ENCODE measurements at regions not wholly inside any gene's neighbourhood (a gene's known extent, or its start where the extent isn't known, plus 50 kb on each side); places are given as distances from the start of the nearest gene placed in this dataset.

DNA sequence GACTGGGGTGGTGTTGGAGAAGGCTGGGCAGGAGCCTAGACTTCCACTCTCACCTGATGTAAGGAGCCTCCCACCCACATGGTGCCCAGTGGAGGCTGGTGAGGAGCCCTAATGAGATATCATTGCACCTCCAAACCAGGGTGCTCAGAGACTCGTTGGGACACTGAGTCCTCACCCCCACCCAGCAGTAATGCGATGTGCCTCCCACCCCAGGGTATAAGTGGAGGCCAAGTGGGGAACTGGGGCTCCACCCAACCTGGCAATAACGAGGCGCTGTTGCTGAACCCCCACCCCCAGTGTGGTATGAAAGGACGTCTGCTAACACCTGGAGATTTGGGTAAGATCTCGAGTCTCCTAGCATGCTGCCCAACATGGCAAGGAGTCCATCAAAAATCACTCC is 510.2 kb downstream of the PREX1 start:
- intact Hi-C loops (cut with micrococcal nuclease; ENCODE audit: unreplicated experiment) (no loop called here), in situ Hi-C loops (cut with MboI) (no loop called here)
- ChIA-PET CTCF (no interaction called here), POLR2A (no interaction called here), RAD21 (ENCODE audit: unreplicated experiment) (no interaction called here), SMC1A (ENCODE audit: uncharacterized antibody, unreplicated experiment) (no interaction called here)
- FAIRE-seq (no peak), ATAC-seq (no peak), DNase-seq (ENCODE audit: low read depth, low spot score) (no peak)
- 29% methylated on average over 6 of the region's 6 CpGs for WGBS (ENCODE audit: insufficient coverage, insufficient replicate concordance, low lambda C conversion rate, missing lambda C conversion rate)
- Histone ChIP-seq H3K9me3 (replicated peaks; ENCODE audit: control insufficient read depth, insufficient read depth, low read length) (no peaks in the 10 kb centered on the region), H4K20me1 (ENCODE audit: control insufficient read depth, insufficient read depth) (no peaks in the 10 kb centered on the region), H3K79me2 (ENCODE audit: control insufficient read depth, insufficient read depth, low read length) (no peaks in the 10 kb centered on the region), H3K27ac (ENCODE audit: control insufficient read depth, insufficient read depth) (no peak overlapping the region), H3K4me2 (ENCODE audit: control insufficient read depth, insufficient read depth) (no peak overlapping the region), H3K36me3 (ENCODE audit: control insufficient read depth in 2 of 2, insufficient read depth in 2 of 2, low read length in 1 of 2) (no peaks in the 10 kb centered on the region), H3K9ac (ENCODE audit: control insufficient read depth, insufficient read depth, low read length) (no peak overlapping the region), H3K4me3 (no peak overlapping the region), H3K4me1 (ENCODE audit: control insufficient read depth, insufficient read depth, low read length) (no peaks in the 10 kb centered on the region), H2AFZ (ENCODE audit: control insufficient read depth, low read depth, low read length) (no peak overlapping the region), H3K27me3 (replicated peaks in 1 of 2; ENCODE audit: control insufficient read depth in 2 of 2, insufficient read depth in 2 of 2, low read length in 1 of 2) (peaks cover 0 to 3% of the 10 kb centered on the region in 2 experiments; a peak in 2 of 4 replicates)
- BruUV-seq (replicated peaks), result no TSS peak
- TF ChIP-seq SIX5 (IDR thresholded peaks at IDR 0.05; ENCODE audit: low read depth, low read length, severe bottlenecking), result no peak
- TF ChIP-seq, protein P1, sequence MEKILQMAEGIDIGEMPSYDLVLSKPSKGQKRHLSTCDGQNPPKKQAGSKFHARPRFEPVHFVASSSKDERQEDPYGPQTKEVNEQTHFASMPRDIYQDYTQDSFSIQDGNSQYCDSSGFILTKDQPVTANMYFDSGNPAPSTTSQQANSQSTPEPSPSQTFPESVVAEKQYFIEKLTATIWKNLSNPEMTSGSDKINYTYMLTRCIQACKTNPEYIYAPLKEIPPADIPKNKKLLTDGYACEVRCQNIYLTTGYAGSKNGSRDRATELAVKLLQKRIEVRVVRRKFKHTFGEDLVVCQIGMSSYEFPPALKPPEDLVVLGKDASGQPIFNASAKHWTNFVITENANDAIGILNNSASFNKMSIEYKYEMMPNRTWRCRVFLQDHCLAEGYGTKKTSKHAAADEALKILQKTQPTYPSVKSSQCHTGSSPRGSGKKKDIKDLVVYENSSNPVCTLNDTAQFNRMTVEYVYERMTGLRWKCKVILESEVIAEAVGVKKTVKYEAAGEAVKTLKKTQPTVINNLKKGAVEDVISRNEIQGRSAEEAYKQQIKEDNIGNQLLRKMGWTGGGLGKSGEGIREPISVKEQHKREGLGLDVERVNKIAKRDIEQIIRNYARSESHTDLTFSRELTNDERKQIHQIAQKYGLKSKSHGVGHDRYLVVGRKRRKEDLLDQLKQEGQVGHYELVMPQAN (conservative IDR thresholded peaks at IDR 0.05), result no peak
- TF ChIP-seq RELA (IDR thresholded peaks at IDR 0.05; ENCODE audit: borderline replicate concordance, partially characterized antibody), result no peak
- TF ChIP-seq PML (IDR thresholded peaks at IDR 0.05; ENCODE audit: low read length), result no peak
- TF ChIP-seq JUNB (IDR thresholded peaks at IDR 0.05), result no peak
- TF ChIP-seq, protein P2, sequence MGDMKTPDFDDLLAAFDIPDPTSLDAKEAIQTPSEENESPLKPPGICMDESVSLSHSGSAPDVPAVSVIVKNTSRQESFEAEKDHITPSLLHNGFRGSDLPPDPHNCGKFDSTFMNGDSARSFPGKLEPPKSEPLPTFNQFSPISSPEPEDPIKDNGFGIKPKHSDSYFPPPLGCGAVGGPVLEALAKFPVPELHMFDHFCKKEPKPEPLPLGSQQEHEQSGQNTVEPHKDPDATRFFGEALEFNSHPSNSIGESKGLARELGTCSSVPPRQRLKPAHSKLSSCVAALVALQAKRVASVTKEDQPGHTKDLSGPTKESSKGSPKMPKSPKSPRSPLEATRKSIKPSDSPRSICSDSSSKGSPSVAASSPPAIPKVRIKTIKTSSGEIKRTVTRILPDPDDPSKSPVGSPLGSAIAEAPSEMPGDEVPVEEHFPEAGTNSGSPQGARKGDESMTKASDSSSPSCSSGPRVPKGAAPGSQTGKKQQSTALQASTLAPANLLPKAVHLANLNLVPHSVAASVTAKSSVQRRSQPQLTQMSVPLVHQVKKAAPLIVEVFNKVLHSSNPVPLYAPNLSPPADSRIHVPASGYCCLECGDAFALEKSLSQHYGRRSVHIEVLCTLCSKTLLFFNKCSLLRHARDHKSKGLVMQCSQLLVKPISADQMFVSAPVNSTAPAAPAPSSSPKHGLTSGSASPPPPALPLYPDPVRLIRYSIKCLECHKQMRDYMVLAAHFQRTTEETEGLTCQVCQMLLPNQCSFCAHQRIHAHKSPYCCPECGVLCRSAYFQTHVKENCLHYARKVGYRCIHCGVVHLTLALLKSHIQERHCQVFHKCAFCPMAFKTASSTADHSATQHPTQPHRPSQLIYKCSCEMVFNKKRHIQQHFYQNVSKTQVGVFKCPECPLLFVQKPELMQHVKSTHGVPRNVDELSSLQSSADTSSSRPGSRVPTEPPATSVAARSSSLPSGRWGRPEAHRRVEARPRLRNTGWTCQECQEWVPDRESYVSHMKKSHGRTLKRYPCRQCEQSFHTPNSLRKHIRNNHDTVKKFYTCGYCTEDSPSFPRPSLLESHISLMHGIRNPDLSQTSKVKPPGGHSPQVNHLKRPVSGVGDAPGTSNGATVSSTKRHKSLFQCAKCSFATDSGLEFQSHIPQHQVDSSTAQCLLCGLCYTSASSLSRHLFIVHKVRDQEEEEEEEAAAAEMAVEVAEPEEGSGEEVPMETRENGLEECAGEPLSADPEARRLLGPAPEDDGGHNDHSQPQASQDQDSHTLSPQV (IDR thresholded peaks at IDR 0.05), result no peak
- TF ChIP-seq, protein P3, sequence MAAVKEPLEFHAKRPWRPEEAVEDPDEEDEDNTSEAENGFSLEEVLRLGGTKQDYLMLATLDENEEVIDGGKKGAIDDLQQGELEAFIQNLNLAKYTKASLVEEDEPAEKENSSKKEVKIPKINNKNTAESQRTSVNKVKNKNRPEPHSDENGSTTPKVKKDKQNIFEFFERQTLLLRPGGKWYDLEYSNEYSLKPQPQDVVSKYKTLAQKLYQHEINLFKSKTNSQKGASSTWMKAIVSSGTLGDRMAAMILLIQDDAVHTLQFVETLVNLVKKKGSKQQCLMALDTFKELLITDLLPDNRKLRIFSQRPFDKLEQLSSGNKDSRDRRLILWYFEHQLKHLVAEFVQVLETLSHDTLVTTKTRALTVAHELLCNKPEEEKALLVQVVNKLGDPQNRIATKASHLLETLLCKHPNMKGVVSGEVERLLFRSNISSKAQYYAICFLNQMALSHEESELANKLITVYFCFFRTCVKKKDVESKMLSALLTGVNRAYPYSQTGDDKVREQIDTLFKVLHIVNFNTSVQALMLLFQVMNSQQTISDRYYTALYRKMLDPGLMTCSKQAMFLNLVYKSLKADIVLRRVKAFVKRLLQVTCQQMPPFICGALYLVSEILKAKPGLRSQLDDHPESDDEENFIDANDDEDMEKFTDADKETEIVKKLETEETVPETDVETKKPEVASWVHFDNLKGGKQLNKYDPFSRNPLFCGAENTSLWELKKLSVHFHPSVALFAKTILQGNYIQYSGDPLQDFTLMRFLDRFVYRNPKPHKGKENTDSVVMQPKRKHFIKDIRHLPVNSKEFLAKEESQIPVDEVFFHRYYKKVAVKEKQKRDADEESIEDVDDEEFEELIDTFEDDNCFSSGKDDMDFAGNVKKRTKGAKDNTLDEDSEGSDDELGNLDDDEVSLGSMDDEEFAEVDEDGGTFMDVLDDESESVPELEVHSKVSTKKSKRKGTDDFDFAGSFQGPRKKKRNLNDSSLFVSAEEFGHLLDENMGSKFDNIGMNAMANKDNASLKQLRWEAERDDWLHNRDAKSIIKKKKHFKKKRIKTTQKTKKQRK (IDR thresholded peaks at IDR 0.05; ENCODE audit: low read depth, low read length), result no peak
- TF ChIP-seq, protein P4, sequence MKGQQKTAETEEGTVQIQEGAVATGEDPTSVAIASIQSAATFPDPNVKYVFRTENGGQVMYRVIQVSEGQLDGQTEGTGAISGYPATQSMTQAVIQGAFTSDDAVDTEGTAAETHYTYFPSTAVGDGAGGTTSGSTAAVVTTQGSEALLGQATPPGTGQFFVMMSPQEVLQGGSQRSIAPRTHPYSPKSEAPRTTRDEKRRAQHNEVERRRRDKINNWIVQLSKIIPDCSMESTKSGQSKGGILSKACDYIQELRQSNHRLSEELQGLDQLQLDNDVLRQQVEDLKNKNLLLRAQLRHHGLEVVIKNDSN (IDR thresholded peaks at IDR 0.05; ENCODE audit: borderline replicate concordance, extremely low read length, insufficient read depth, low read depth, low read length), result no peak
- TF ChIP-seq CHD4 (IDR thresholded peaks at IDR 0.05), result no peak
- no peak for TF ChIP-seq SMAD5 (IDR thresholded peaks at IDR 0.05; ENCODE audit: low read depth)
